Osteocyte (in vitro differentiated cells): ENCODE measurements at regions not wholly inside any gene's neighbourhood (a gene's known extent, or its start where the extent isn't known, plus 50 kb on each side); places are given as distances from the start of the nearest gene placed in this dataset.

Experiments used
- DNase-seq: peaks from one replicate; pipeline ENCODE4 v3.0.0; 2021; ENCODE audit warnings: mixed read lengths; ENCODE audit not compliant: unreplicated experiment; ENCODE audit errors: extremely low spot score
- H3K27ac Mint-ChIP-seq: one replicate; pipeline ENCODE4 v1.8.0; 2021; ENCODE audit warnings: mild to moderate bottlenecking, mixed read lengths; ENCODE audit not compliant: unreplicated experiment
- H3K27me3 Mint-ChIP-seq: one replicate; pipeline ENCODE4 v1.8.0; 2021; ENCODE audit warnings: mixed read lengths; ENCODE audit not compliant: unreplicated experiment
- H3K36me3 Mint-ChIP-seq: one replicate; pipeline ENCODE4 v1.8.0; 2021; ENCODE audit warnings: mixed read lengths; ENCODE audit not compliant: unreplicated experiment
- H3K4me1 Mint-ChIP-seq: one replicate; pipeline ENCODE4 v1.8.0; 2021; ENCODE audit warnings: mixed read lengths; ENCODE audit not compliant: unreplicated experiment
- H3K4me3 Mint-ChIP-seq: one replicate; pipeline ENCODE4 v1.8.0; 2021; ENCODE audit warnings: mild to moderate bottlenecking, moderate library complexity, mixed read lengths; ENCODE audit not compliant: unreplicated experiment
- H3K9me3 Mint-ChIP-seq: one replicate; pipeline ENCODE4 v1.8.0; 2021; ENCODE audit warnings: mixed read lengths; ENCODE audit not compliant: unreplicated experiment
- CTCF ChIP-seq: fragments of 200-600 bp; sonication (generic); IDR thresholded peaks from 2 replicates; pipeline ENCODE4 v1.5.0; 2021; ENCODE audit warnings: antibody characterized with exemption, mild to moderate bottlenecking, moderate library complexity

GRCh38 chr19:32252333-32252669 is 93.1 kb upstream of the ZNF507 start:
- no peak for DNase-seq
- Mint-ChIP-seq H3K9me3 (no peaks in the 10 kb centered on the region), H3K36me3 (no peaks in the 10 kb centered on the region), H3K4me1 (no peaks in the 10 kb centered on the region), H3K4me3 (no peak overlapping the region), H3K27me3 (no peaks in the 10 kb centered on the region), H3K27ac (no peak overlapping the region)
- TF ChIP-seq CTCF: no peak

- no peaks in the 10 kb centered on the region for H3K4me1 Mint-ChIP-seq
- no peak for TF ChIP-seq CTCF
- peak; percentile 79 for DNase-seq
- H3K27ac Mint-ChIP-seq: no peak overlapping the region
- H3K4me3 Mint-ChIP-seq: no peak overlapping the region
- no peaks in the 10 kb centered on the region for H3K27me3 Mint-ChIP-seq
- H3K36me3 Mint-ChIP-seq: no peaks in the 10 kb centered on the region
- H3K9me3 Mint-ChIP-seq: no peaks in the 10 kb centered on the region
Measured at GRCh38 chr19:32253683-32254508, 91.5 kb upstream of the ZNF507 start.

- no peaks in the 10 kb centered on the region for H3K27me3 Mint-ChIP-seq
- H3K27ac Mint-ChIP-seq: no peak overlapping the region
Measured at GRCh38 chr19:32254509-32254890, 90.9 kb upstream of the ZNF507 start.

GRCh38 chr19:32255536-32256295 is 89.7 kb upstream of the ZNF507 start:
- Mint-ChIP-seq H3K27ac (no peak overlapping the region), H3K4me3 (no peak overlapping the region), H3K4me1 (no peaks in the 10 kb centered on the region), H3K9me3 (peaks cover 8% of the 10 kb centered on the region), H3K36me3 (no peaks in the 10 kb centered on the region), H3K27me3 (no peaks in the 10 kb centered on the region)
- peak; percentile 63 for DNase-seq
- TF ChIP-seq CTCF: no peak

More at GRCh38 chr19:32254509-32254890, 90.9 kb upstream of the ZNF507 start:
- TF ChIP-seq CTCF: no peak
- no peak overlapping the region for H3K4me3 Mint-ChIP-seq
- DNase-seq: no peak
- peaks cover 6% of the 10 kb centered on the region for H3K9me3 Mint-ChIP-seq
- H3K36me3 Mint-ChIP-seq: no peaks in the 10 kb centered on the region
- H3K4me1 Mint-ChIP-seq: no peaks in the 10 kb centered on the region

GRCh38 chr19:32256341-32256975 is 89.0 kb upstream of the ZNF507 start:
- Mint-ChIP-seq H3K4me1 (no peaks in the 10 kb centered on the region), H3K27ac (no peak overlapping the region), H3K27me3 (no peaks in the 10 kb centered on the region), H3K36me3 (no peaks in the 10 kb centered on the region), H3K4me3 (no peak overlapping the region), H3K9me3 (peaks cover 8% of the 10 kb centered on the region)
- no peak for TF ChIP-seq CTCF
- peak; percentile 56 for DNase-seq
